HL-60 (cell line): ENCODE measurements at regions not wholly inside any gene's neighbourhood (a gene's known extent, or its start where the extent isn't known, plus 50 kb on each side); places are given as distances from the start of the nearest gene placed in this dataset.

Experiments used
- CTCF ChIP-seq: IDR thresholded peaks from one replicate; pipeline ENCODE4 v1.5.1; 2011; ENCODE audit warnings: low read length, control low read depth, inconsistent platforms; ENCODE audit not compliant: insufficient read depth
- POLR2AphosphoS5 ChIP-seq: IDR thresholded peaks from 2 replicates; pipeline ENCODE4 v1.6.1; 2012; ENCODE audit warnings: low read depth
- REST ChIP-seq: IDR thresholded peaks from 2 replicates; pipeline ENCODE4 v1.6.1; 2012; ENCODE audit warnings: low read depth; ENCODE audit not compliant: insufficient replicate concordance

- TF ChIP-seq CTCF (no peak), POLR2AphosphoS5 (no peak), REST (no peak)
These were observed 318.0 kb downstream of the PTPRU start for GRCh38 chr1:29554208-29554778.
